Right atrium auricular region (tissue), 2 donors: ENCODE measurements at regions not wholly inside any gene's neighbourhood (a gene's known extent, or its start where the extent isn't known, plus 50 kb on each side); places are given as distances from the start of the nearest gene placed in this dataset.

Source experiments
- DNase-seq: peaks from one replicate; pipeline ENCODE4 v3.0.0-alpha.2; 2019; ENCODE audit warnings: low spot score
- H3K27ac ChIP-seq, 2 donors: fragments of 200-600 bp; sonication (generic); 1 replicate in 1 of 2; 2 replicates in 1 of 2; pipeline ENCODE4 v1.5.1; 2016 to 2019
- H3K27me3 ChIP-seq, 2 donors: fragments of 200-600 bp; sonication (generic); one replicate each; pipeline versions ENCODE4 v1.5.1 to v1.6.0; 2017 to 2019
- H3K36me3 ChIP-seq: fragments of 200-600 bp; sonication (generic); one replicate; pipeline ENCODE4 v1.5.1; 2016
- H3K4me1 ChIP-seq, 2 donors: fragments of 200-600 bp; sonication (generic); one replicate each; pipeline versions ENCODE4 v1.5.1 to v1.6.0; 2017 to 2019
- H3K4me3 ChIP-seq, 2 donors: fragments of 200-600 bp; sonication (generic); 1 replicate in 1 of 2; 2 replicates in 1 of 2; pipeline ENCODE4 v1.5.1; 2017 to 2019; ENCODE audit warnings: mild to moderate bottlenecking in 1 of 2, moderate library complexity in 1 of 2
- H3K9me3 ChIP-seq, 2 donors: fragments of 200-600 bp; sonication (generic); one replicate each; pipeline ENCODE4 v1.5.1; 2019
- TF ChIP-seq, protein P1 (sequence below), 2 donors: fragments of 200-600 bp; sonication (generic); IDR thresholded peaks; one replicate each; pipeline ENCODE4 v1.5.1; 2019; ENCODE audit warnings: antibody characterized with exemption in 2 of 2

DNA sequence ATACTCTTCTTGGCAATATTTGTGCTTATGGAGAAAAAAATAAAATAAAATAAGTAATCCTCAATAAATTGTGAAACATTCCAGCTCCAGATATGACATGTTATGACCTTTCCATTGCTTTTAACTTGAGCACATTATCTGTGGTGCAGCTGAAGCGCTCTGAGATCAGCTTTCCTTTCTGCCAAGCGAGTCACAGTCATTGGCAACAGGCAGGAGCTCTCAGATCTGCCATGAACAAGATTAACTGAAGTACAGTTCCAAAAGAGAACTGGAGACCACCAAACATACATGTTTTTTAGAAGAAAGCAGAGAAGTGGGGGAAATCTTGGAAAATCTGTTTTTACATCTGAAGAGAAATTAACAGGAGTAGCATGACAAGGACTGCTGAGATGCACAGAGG, 89.2 kb upstream of the DSCAM start:
- TF ChIP-seq, protein P1, sequence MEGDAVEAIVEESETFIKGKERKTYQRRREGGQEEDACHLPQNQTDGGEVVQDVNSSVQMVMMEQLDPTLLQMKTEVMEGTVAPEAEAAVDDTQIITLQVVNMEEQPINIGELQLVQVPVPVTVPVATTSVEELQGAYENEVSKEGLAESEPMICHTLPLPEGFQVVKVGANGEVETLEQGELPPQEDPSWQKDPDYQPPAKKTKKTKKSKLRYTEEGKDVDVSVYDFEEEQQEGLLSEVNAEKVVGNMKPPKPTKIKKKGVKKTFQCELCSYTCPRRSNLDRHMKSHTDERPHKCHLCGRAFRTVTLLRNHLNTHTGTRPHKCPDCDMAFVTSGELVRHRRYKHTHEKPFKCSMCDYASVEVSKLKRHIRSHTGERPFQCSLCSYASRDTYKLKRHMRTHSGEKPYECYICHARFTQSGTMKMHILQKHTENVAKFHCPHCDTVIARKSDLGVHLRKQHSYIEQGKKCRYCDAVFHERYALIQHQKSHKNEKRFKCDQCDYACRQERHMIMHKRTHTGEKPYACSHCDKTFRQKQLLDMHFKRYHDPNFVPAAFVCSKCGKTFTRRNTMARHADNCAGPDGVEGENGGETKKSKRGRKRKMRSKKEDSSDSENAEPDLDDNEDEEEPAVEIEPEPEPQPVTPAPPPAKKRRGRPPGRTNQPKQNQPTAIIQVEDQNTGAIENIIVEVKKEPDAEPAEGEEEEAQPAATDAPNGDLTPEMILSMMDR (IDR thresholded peaks at IDR 0.05), result no peak
- H3K36me3 ChIP-seq, result no peaks in the 10 kb centered on the region
- H3K4me3 ChIP-seq, result no peak overlapping the region
- H3K27ac ChIP-seq, result no peak overlapping the region
- no peaks in the 10 kb centered on the region for H3K4me1 ChIP-seq
- H3K9me3 ChIP-seq, result no peaks in the 10 kb centered on the region
- H3K27me3 ChIP-seq, result no peaks in the 10 kb centered on the region
- no peak for DNase-seq

DNA sequence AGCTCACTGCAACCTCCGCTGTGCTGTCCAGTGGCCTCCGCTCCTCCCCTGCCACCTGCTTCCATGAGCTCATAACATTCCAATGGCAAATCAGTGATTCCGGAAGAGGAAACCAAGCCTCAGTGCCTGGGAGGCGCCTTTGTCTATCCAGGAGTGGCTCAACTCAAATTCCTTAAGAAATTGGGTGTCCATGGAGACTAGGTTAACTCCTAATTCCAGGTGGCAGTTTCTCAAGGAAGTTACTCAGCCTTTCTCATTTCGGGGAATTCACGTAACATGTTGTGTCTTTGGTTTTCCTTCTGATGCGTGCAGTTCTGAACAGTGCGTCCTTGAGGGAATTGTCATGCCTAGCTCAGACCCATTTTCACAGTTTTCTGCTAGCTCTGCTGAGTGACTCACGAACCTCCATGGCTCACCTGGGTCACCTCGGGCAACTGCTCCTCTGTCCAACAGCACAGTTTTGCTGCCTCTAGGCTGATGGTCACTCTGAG, 89.9 kb upstream of the DSCAM start:
- Histone ChIP-seq H3K27ac (no peak overlapping the region), H3K27me3 (no peaks in the 10 kb centered on the region), H3K4me3 (no peak overlapping the region), H3K9me3 (no peaks in the 10 kb centered on the region), H3K4me1 (no peaks in the 10 kb centered on the region), H3K36me3 (no peaks in the 10 kb centered on the region)
- TF ChIP-seq, protein P1 (IDR thresholded peaks at IDR 0.05), result no peak
- DNase-seq, result no peak

GRCh38 chr21:40938078-40938477, 91.1 kb upstream of the DSCAM start:
- Histone ChIP-seq H3K27me3 (no peaks in the 10 kb centered on the region), H3K4me1 (no peaks in the 10 kb centered on the region), H3K4me3 (no peak overlapping the region), H3K9me3 (no peaks in the 10 kb centered on the region), H3K36me3 (no peaks in the 10 kb centered on the region), H3K27ac (no peak overlapping the region)
- no peak for DNase-seq
- TF ChIP-seq, protein P1 (IDR thresholded peaks at IDR 0.05), result no peak

DNA sequence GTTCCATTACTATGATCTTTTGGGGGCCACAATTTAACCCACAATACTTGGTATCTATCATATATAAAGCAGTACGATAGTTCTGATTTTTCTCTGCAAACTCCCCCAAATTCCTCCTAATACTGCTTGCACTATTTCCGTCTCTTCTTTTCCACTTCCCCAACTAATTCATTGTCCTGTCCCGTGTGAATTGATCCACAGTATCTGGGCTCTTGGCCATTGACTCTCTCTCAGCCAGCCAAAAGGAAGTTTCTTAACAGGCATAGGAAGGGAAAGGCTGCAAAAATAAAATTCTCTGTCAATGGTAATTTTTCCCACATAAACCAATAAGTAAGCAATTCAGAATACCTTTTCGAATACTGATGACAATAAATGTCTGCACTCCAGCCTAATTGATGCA, 91.7 kb upstream of the DSCAM start:
- no peak overlapping the region for H3K4me3 ChIP-seq

GRCh38 chr21:40947713-40948112, 100.8 kb upstream of the DSCAM start:
- Histone ChIP-seq H3K4me1 (no peaks in the 10 kb centered on the region), H3K4me3 (no peak overlapping the region)
- TF ChIP-seq, protein P1 (IDR thresholded peaks at IDR 0.05), result no peak

More for the DNA sequence above, 91.7 kb upstream of the DSCAM start:
- TF ChIP-seq, protein P1 (IDR thresholded peaks at IDR 0.05), result no peak
- DNase-seq, result no peak
- Histone ChIP-seq H3K27ac (no peak overlapping the region), H3K36me3 (no peaks in the 10 kb centered on the region), H3K9me3 (no peaks in the 10 kb centered on the region), H3K4me1 (no peaks in the 10 kb centered on the region), H3K27me3 (no peaks in the 10 kb centered on the region)

GRCh38 chr21:40950970-40951369, 104.0 kb upstream of the DSCAM start:
- Histone ChIP-seq H3K36me3 (no peaks in the 10 kb centered on the region), H3K27me3 (no peaks in the 10 kb centered on the region), H3K4me1 (no peaks in the 10 kb centered on the region), H3K27ac (no peak overlapping the region), H3K9me3 (no peaks in the 10 kb centered on the region), H3K4me3 (no peak overlapping the region)
- TF ChIP-seq, protein P1 (IDR thresholded peaks at IDR 0.05), result no peak
- no peak for DNase-seq

More at GRCh38 chr21:40947713-40948112, 100.8 kb upstream of the DSCAM start:
- no peaks in the 10 kb centered on the region for H3K36me3 ChIP-seq
- DNase-seq, result no peak
- H3K27me3 ChIP-seq, result no peaks in the 10 kb centered on the region
- H3K9me3 ChIP-seq, result no peaks in the 10 kb centered on the region
- H3K27ac ChIP-seq, result no peak overlapping the region
